ENCODE measurements at regions not wholly inside any gene's neighbourhood (a gene's known extent, or its start where the extent isn't known, plus 50 kb on each side); places are given as distances from the start of the nearest gene placed in this dataset.

GRCh38 chr4:123265443-123265842 lies 131.2 kb upstream of the SPRY1 start:
- Histone ChIP-seq H3K4me1 (ENCODE audit: insufficient read depth, low read length) (no peaks in the 10 kb centered on the region), H3K27me3 (ENCODE audit: insufficient read depth, low read length) (no peaks in the 10 kb centered on the region), H3K4me3 (ENCODE audit: low read length in 2 of 2) (no peak overlapping the region), H3K9me3 (ENCODE audit: control insufficient read depth in 1 of 2, low read length in 2 of 2) (no peaks in the 10 kb centered on the region), H3K36me3 (ENCODE audit: insufficient read depth, low read length) (no peaks in the 10 kb centered on the region), H3K27ac (ENCODE audit: low read depth, low read length) (no peak overlapping the region)
- H3K36me3 Mint-ChIP-seq: peaks cover 6 to 37% of the 10 kb centered on the region in 2 donors
- no peak overlapping the region for H3K4me3 Mint-ChIP-seq
- CTCF ChIA-PET (ENCODE audit: partially characterized antibody): no interaction called here
- no peaks in the 10 kb centered on the region for H3K4me1 Mint-ChIP-seq
- no peaks in the 10 kb centered on the region for H3K9me3 Mint-ChIP-seq
- intact Hi-C loops (cut with micrococcal nuclease): no loop called here
- POLR2A ChIA-PET (ENCODE audit: partially characterized antibody): no interaction called here
- no peaks in the 10 kb centered on the region for H3K27me3 Mint-ChIP-seq
- DNase-seq: no peak
- no peak overlapping the region for H3K27ac Mint-ChIP-seq

GRCh38 chr4:123266221-123266620 lies 130.4 kb upstream of the SPRY1 start:
- H3K36me3 Mint-ChIP-seq: peaks cover 3 to 31% of the 10 kb centered on the region in 2 donors
- ChIA-PET POLR2A (ENCODE audit: partially characterized antibody) (no interaction called here), CTCF (ENCODE audit: partially characterized antibody) (no interaction called here)
- DNase-seq: no peak
- H3K9me3 Mint-ChIP-seq: no peaks in the 10 kb centered on the region
- H3K27me3 ChIP-seq (ENCODE audit: insufficient read depth, low read length): no peaks in the 10 kb centered on the region
- no peaks in the 10 kb centered on the region for H3K4me1 ChIP-seq (ENCODE audit: insufficient read depth, low read length)
- no peak overlapping the region for H3K4me3 ChIP-seq (ENCODE audit: low read length in 2 of 2)
- no peak overlapping the region for H3K4me3 Mint-ChIP-seq
- no peaks in the 10 kb centered on the region for H3K36me3 ChIP-seq (ENCODE audit: insufficient read depth, low read length)
- intact Hi-C loops (cut with micrococcal nuclease): no loop called here
- no peaks in the 10 kb centered on the region for H3K27me3 Mint-ChIP-seq
- no peaks in the 10 kb centered on the region for H3K4me1 Mint-ChIP-seq
- no peak overlapping the region for H3K27ac Mint-ChIP-seq
- H3K27ac ChIP-seq (ENCODE audit: low read depth, low read length): no peak overlapping the region
- no peaks in the 10 kb centered on the region for H3K9me3 ChIP-seq (ENCODE audit: control insufficient read depth in 1 of 2, low read length in 2 of 2)

GRCh38 chr4:123278755-123279154 lies 117.8 kb upstream of the SPRY1 start:
- Histone ChIP-seq H3K4me1 (ENCODE audit: insufficient read depth, low read length) (no peaks in the 10 kb centered on the region), H3K27me3 (ENCODE audit: insufficient read depth, low read length) (no peaks in the 10 kb centered on the region), H3K27ac (ENCODE audit: low read depth, low read length) (no peak overlapping the region), H3K4me3 (ENCODE audit: low read length in 2 of 2) (no peak overlapping the region), H3K9me3 (ENCODE audit: control insufficient read depth in 1 of 2, low read length in 2 of 2) (no peaks in the 10 kb centered on the region), H3K36me3 (ENCODE audit: insufficient read depth, low read length) (no peaks in the 10 kb centered on the region)
- CTCF ChIA-PET (ENCODE audit: partially characterized antibody): no interaction called here
- Mint-ChIP-seq H3K9me3 (peaks cover 2 to 8% (median 3%) of the 10 kb centered on the region in 8 donors), H3K36me3 (peaks cover 17 to 44% of the 10 kb centered on the region in 2 donors), H3K27ac (no peak overlapping the region), H3K4me3 (no peak overlapping the region), H3K27me3 (no peaks in the 10 kb centered on the region), H3K4me1 (no peaks in the 10 kb centered on the region)
- intact Hi-C loops (cut with micrococcal nuclease): no loop called here
- POLR2A ChIA-PET (ENCODE audit: partially characterized antibody): no interaction called here
- no peak for DNase-seq

- no peak overlapping the region for H3K27ac ChIP-seq (ENCODE audit: low read depth, low read length)
Observed at GRCh38 chr4:123283371-123283895, 113.2 kb upstream of the SPRY1 start.

DNA sequence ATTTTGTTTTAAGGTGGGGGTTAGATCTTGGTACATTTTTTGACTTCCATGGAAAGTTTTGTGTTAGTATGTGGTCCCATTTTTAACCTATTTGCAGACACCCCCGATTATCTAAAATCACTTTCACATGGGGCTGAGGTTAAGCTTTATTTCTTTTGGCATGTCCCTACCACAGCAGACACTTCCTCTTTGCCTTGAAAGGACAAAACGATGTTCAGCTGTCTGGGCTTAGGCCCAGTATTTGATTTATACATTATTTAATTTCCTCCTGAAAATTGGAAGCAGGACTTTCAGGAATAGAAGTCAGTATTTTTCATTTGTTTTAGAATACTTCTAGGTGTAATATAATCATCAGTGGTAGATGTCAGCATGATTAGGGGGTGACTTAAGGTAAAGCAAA lies 112.4 kb upstream of the SPRY1 start:
- peaks cover 8 to 19% (median 14%) of the 10 kb centered on the region in 8 donors for H3K9me3 Mint-ChIP-seq
- H3K27ac Mint-ChIP-seq: no peak overlapping the region
- no peaks in the 10 kb centered on the region for H3K9me3 ChIP-seq (ENCODE audit: control insufficient read depth in 1 of 2, low read length in 2 of 2)
- H3K4me3 Mint-ChIP-seq: no peak overlapping the region
- H3K36me3 Mint-ChIP-seq: peaks cover 46 to 59% of the 10 kb centered on the region in 2 donors
- H3K27ac ChIP-seq (ENCODE audit: low read depth, low read length): no peak overlapping the region
- no peaks in the 10 kb centered on the region for H3K4me1 ChIP-seq (ENCODE audit: insufficient read depth, low read length)
- no peaks in the 10 kb centered on the region for H3K36me3 ChIP-seq (ENCODE audit: insufficient read depth, low read length)
- intact Hi-C loops (cut with micrococcal nuclease): no loop called here
- peaks cover 0 to 1% (median 0%) of the 10 kb centered on the region in 4 donors for H3K4me1 Mint-ChIP-seq
- no peak for DNase-seq
- CTCF ChIA-PET (ENCODE audit: partially characterized antibody): no interaction called here
- H3K27me3 ChIP-seq (ENCODE audit: insufficient read depth, low read length): no peaks in the 10 kb centered on the region
- H3K4me3 ChIP-seq (ENCODE audit: low read length in 2 of 2): no peak overlapping the region
- POLR2A ChIA-PET (ENCODE audit: partially characterized antibody): no interaction called here
- H3K27me3 Mint-ChIP-seq: no peaks in the 10 kb centered on the region

More at GRCh38 chr4:123283371-123283895, 113.2 kb upstream of the SPRY1 start:
- H3K27me3 ChIP-seq (ENCODE audit: insufficient read depth, low read length): no peaks in the 10 kb centered on the region
- DNase-seq: no peak
- H3K4me3 Mint-ChIP-seq: no peak overlapping the region
- POLR2A ChIA-PET (ENCODE audit: partially characterized antibody): no interaction called here
- no peak overlapping the region for H3K4me3 ChIP-seq (ENCODE audit: low read length in 2 of 2)
- peaks cover 38 to 55% of the 10 kb centered on the region in 2 donors for H3K36me3 Mint-ChIP-seq
- no peaks in the 10 kb centered on the region for H3K9me3 ChIP-seq (ENCODE audit: control insufficient read depth in 1 of 2, low read length in 2 of 2)
- no peaks in the 10 kb centered on the region for H3K27me3 Mint-ChIP-seq
- no peaks in the 10 kb centered on the region for H3K4me1 ChIP-seq (ENCODE audit: insufficient read depth, low read length)
- peaks cover 7 to 14% (median 10%) of the 10 kb centered on the region in 8 donors for H3K9me3 Mint-ChIP-seq
- intact Hi-C loops (cut with micrococcal nuclease): no loop called here
- H3K36me3 ChIP-seq (ENCODE audit: insufficient read depth, low read length): no peaks in the 10 kb centered on the region
- no peak overlapping the region for H3K27ac Mint-ChIP-seq
- CTCF ChIA-PET (ENCODE audit: partially characterized antibody): no interaction called here
- H3K4me1 Mint-ChIP-seq: peaks cover 0 to 1% (median 0%) of the 10 kb centered on the region in 4 donors

GRCh38 chr4:123286903-123287466 lies 109.6 kb upstream of the SPRY1 start:
- Mint-ChIP-seq H3K36me3 (peaks cover 69 to 82% of the 10 kb centered on the region in 2 donors), H3K4me1 (peaks cover 0 to 1% (median 0%) of the 10 kb centered on the region in 4 donors), H3K9me3 (peaks cover 13 to 46% (median 41%) of the 10 kb centered on the region in 8 donors)

GRCh38 chr4:123288309-123289025 lies 108.1 kb upstream of the SPRY1 start:
- DNase-seq: no peak

More at GRCh38 chr4:123286903-123287466, 109.6 kb upstream of the SPRY1 start:
- no peak overlapping the region for H3K4me3 Mint-ChIP-seq
- Histone ChIP-seq H3K4me3 (ENCODE audit: low read length in 2 of 2) (no peak overlapping the region), H3K27me3 (ENCODE audit: insufficient read depth, low read length) (no peaks in the 10 kb centered on the region), H3K36me3 (ENCODE audit: insufficient read depth, low read length) (no peaks in the 10 kb centered on the region), H3K4me1 (ENCODE audit: insufficient read depth, low read length) (no peaks in the 10 kb centered on the region), H3K9me3 (ENCODE audit: control insufficient read depth in 1 of 2, low read length in 2 of 2) (no peaks in the 10 kb centered on the region), H3K27ac (ENCODE audit: low read depth, low read length) (no peak overlapping the region)
- no peak overlapping the region for H3K27ac Mint-ChIP-seq
- CTCF ChIA-PET (ENCODE audit: partially characterized antibody): no interaction called here
- intact Hi-C loops (cut with micrococcal nuclease): no loop called here
- no peaks in the 10 kb centered on the region for H3K27me3 Mint-ChIP-seq
- POLR2A ChIA-PET (ENCODE audit: partially characterized antibody): no interaction called here
- no peak for DNase-seq

More at GRCh38 chr4:123288309-123289025, 108.1 kb upstream of the SPRY1 start:
- Histone ChIP-seq H3K36me3 (ENCODE audit: insufficient read depth, low read length) (no peaks in the 10 kb centered on the region), H3K4me3 (ENCODE audit: low read length in 2 of 2) (no peak overlapping the region), H3K4me1 (ENCODE audit: insufficient read depth, low read length) (no peaks in the 10 kb centered on the region), H3K27me3 (ENCODE audit: insufficient read depth, low read length) (no peaks in the 10 kb centered on the region), H3K9me3 (ENCODE audit: control insufficient read depth in 1 of 2, low read length in 2 of 2) (no peaks in the 10 kb centered on the region), H3K27ac (ENCODE audit: low read depth, low read length) (no peak overlapping the region)
- H3K4me3 Mint-ChIP-seq: no peak overlapping the region
- intact Hi-C loops (cut with micrococcal nuclease): no loop called here
- peaks cover 0 to 1% (median 0%) of the 10 kb centered on the region in 4 donors for H3K4me1 Mint-ChIP-seq
- ChIA-PET POLR2A (ENCODE audit: partially characterized antibody) (no interaction called here), CTCF (ENCODE audit: partially characterized antibody) (no interaction called here)
- peaks cover 11 to 54% (median 45%) of the 10 kb centered on the region in 8 donors for H3K9me3 Mint-ChIP-seq
- H3K27me3 Mint-ChIP-seq: no peaks in the 10 kb centered on the region
- H3K27ac Mint-ChIP-seq: no peak overlapping the region
- H3K36me3 Mint-ChIP-seq: peaks cover 74 to 90% of the 10 kb centered on the region in 2 donors

Measured in CD4-positive, alpha-beta memory T cell (primary cell).